Liver (tissue), 8 donors: ENCODE measurements at regions not wholly inside any gene's neighbourhood (a gene's known extent, or its start where the extent isn't known, plus 50 kb on each side); places are given as distances from the start of the nearest gene placed in this dataset.

Experiments used
- DNase-seq: peaks from one replicate; pipeline ENCODE4 v3.0.0-alpha.2; 2017; ENCODE audit warnings: low spot score
- H3K27ac ChIP-seq, 2 donors: one replicate each; pipeline ENCODE4 v1.7.0; 2013; ENCODE audit warnings: inconsistent platforms in 2 of 2, low read length in 2 of 2, control low read depth in 1 of 2, low read depth in 1 of 2, mild to moderate bottlenecking in 1 of 2
- H3K27me3 ChIP-seq, 4 donors: one replicate each; pipeline versions ENCODE4 v1.6.1 to v1.7.0; 2013; ENCODE audit warnings: low read length in 3 of 4, inconsistent platforms in 1 of 4, mild to moderate bottlenecking in 1 of 4, moderate library complexity in 1 of 4; ENCODE audit not compliant: control insufficient read depth in 4 of 4, insufficient read depth in 4 of 4
- H3K36me3 ChIP-seq, 4 donors: one replicate each; pipeline versions ENCODE4 v1.6.1 to v1.7.0; 2013; ENCODE audit warnings: low read length in 3 of 4, mild to moderate bottlenecking in 3 of 4, low read depth in 1 of 4, moderate library complexity in 1 of 4; ENCODE audit not compliant: control insufficient read depth in 4 of 4, insufficient read depth in 3 of 4
- H3K4me1 ChIP-seq, 4 donors: one replicate each; pipeline versions ENCODE4 v1.6.1 to v1.7.0; 2013; ENCODE audit warnings: low read length in 3 of 4, mild to moderate bottlenecking in 3 of 4, moderate library complexity in 1 of 4; ENCODE audit not compliant: control insufficient read depth in 4 of 4, insufficient read depth in 4 of 4
- H3K4me3 ChIP-seq, 3 donors: one replicate each; pipeline versions ENCODE4 v1.6.1 to v1.7.0; 2013; ENCODE audit warnings: low read length in 3 of 3, control low read depth in 1 of 3, low read depth in 1 of 3, mild to moderate bottlenecking in 1 of 3
- H3K9ac ChIP-seq, 2 donors: one replicate each; pipeline ENCODE4 v1.7.0; 2013; ENCODE audit warnings: low read length in 2 of 2, mild to moderate bottlenecking in 2 of 2, moderate library complexity in 2 of 2, control low read depth in 1 of 2, low read depth in 1 of 2
- H3K9me3 ChIP-seq, 4 donors: one replicate each; pipeline versions ENCODE4 v1.6.1 to v1.7.0; 2013; ENCODE audit warnings: low read length in 3 of 4; ENCODE audit not compliant: control insufficient read depth in 4 of 4
- EGR1 ChIP-seq, 2 donors: IDR thresholded peaks; 2 replicates each; pipeline ENCODE4 v1.6.1; 2016 to 2018; ENCODE audit warnings: antibody characterized with exemption in 2 of 2, low read depth in 2 of 2
- FOXA1 ChIP-seq: IDR thresholded peaks from 2 replicates; pipeline ENCODE4 v1.6.1; 2016; ENCODE audit warnings: antibody characterized with exemption
- FOXA2 ChIP-seq: IDR thresholded peaks from 2 replicates; pipeline ENCODE4 v1.6.1; 2016; ENCODE audit warnings: antibody characterized with exemption
- GABPA ChIP-seq, 2 donors: IDR thresholded peaks in 1 of 2; conservative IDR thresholded peaks in 1 of 2; 2 replicates each; pipeline ENCODE4 v1.6.1; 2016; ENCODE audit warnings: antibody characterized with exemption in 2 of 2, mild to moderate bottlenecking in 1 of 2, moderate library complexity in 1 of 2
- HNF4A ChIP-seq, 2 donors: conservative IDR thresholded peaks; 2 replicates each; pipeline ENCODE4 v1.6.1; 2016; ENCODE audit warnings: antibody characterized with exemption in 2 of 2, mild to moderate bottlenecking in 2 of 2
- HNF4G ChIP-seq: IDR thresholded peaks from 2 replicates; pipeline ENCODE4 v1.6.1; 2016; ENCODE audit warnings: antibody characterized with exemption
- JUND ChIP-seq, 2 donors: IDR thresholded peaks; 2 replicates each; pipeline ENCODE4 v1.6.1; 2016; ENCODE audit warnings: antibody characterized with exemption in 2 of 2
- NR2F2 ChIP-seq: IDR thresholded peaks from 2 replicates; pipeline ENCODE4 v1.6.1; 2016; ENCODE audit warnings: antibody characterized with exemption
- RAD21 ChIP-seq, 2 donors: IDR thresholded peaks; 2 replicates each; pipeline ENCODE4 v1.6.1; 2016; ENCODE audit warnings: antibody characterized with exemption in 2 of 2, mild to moderate bottlenecking in 2 of 2
- RXRA ChIP-seq, 2 donors: IDR thresholded peaks; 2 replicates each; pipeline ENCODE4 v1.6.1; 2017 to 2018; ENCODE audit warnings: antibody characterized with exemption in 2 of 2, mild to moderate bottlenecking in 1 of 2
- SP1 ChIP-seq: IDR thresholded peaks from 2 replicates; pipeline ENCODE4 v1.6.1; 2018; ENCODE audit warnings: antibody characterized with exemption, mild to moderate bottlenecking
- TAF1 ChIP-seq: conservative IDR thresholded peaks from 2 replicates; pipeline ENCODE4 v1.6.1; 2016; ENCODE audit warnings: antibody characterized with exemption, mild to moderate bottlenecking
- YY1 ChIP-seq: IDR thresholded peaks from 2 replicates; pipeline ENCODE4 v1.6.1; 2016; ENCODE audit warnings: antibody characterized with exemption, mild to moderate bottlenecking
- WGBS: extraction: QIAGEN DNeasy Blood & Tissue Kit; methylation state at CpG from one replicate; pipeline ENCODE4 v1.1.7; 2013; 5-methylcytosine and 5-hydroxymethylcytosine counted together
- TF ChIP-seq, protein P1 (sequence below): IDR thresholded peaks from 2 replicates; pipeline ENCODE4 v1.6.1; 2016; ENCODE audit warnings: antibody characterized with exemption, mild to moderate bottlenecking
- TF ChIP-seq, protein P2 (sequence below): IDR thresholded peaks from 2 replicates; pipeline ENCODE4 v1.6.1; 2016; ENCODE audit warnings: antibody characterized with exemption
- TF ChIP-seq, protein P3 (sequence below): fragments of 150-350 bp; IDR thresholded peaks from 2 replicates; pipeline ENCODE4 v1.5.1; 2017; ENCODE audit warnings: improper control_type of control experiment, low read depth, low read length; ENCODE audit not compliant: missing input control
- TF ChIP-seq, protein P4 (sequence below): IDR thresholded peaks from 2 replicates; pipeline ENCODE4 v1.6.1; 2016; ENCODE audit warnings: antibody characterized with exemption
- TF ChIP-seq, protein P5 (sequence below): IDR thresholded peaks from 2 replicates; pipeline ENCODE4 v1.6.1; 2016; ENCODE audit warnings: antibody characterized with exemption
- donor health status: healthy.
- donor health status: healthy.
- donor health status: healthy.
- donor health status: healthy.
- donor health status: healthy.

DNA sequence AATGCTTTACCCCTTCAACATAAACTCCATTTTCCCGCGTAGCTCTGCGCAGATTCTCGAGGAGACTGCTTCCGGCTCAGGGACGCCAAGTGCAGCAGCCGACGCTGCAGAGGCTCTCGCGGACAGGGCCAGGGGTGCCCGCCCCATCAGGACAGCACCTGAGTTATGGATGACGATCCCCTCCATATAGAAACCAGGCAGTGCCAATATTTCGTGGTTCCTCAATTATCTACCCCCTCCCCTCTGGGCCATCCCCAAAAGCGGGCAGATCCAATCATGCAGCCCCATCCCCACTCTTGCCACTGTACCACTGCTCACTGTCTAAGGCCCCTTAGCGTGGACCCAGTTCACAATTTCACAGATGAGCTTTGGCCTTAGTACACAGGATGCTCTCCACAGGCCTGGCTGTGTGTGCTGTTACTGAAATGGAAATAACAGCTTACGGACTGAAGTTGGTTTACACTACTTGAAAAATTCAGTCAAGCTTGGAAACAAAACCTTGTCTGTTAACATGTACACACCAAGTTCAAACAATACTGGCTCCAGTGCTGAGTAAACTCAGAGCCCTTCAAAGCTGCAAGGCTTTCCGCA is 74.5 kb downstream of the DACT2 start:
- peaks cover 0 to 5% (median 3%) of the 10 kb centered on the region in 4 donors for H3K4me1 ChIP-seq
- no peak for DNase-seq
- TF ChIP-seq JUND (IDR thresholded peaks at IDR 0.05) = no peak
- TF ChIP-seq, protein P1, sequence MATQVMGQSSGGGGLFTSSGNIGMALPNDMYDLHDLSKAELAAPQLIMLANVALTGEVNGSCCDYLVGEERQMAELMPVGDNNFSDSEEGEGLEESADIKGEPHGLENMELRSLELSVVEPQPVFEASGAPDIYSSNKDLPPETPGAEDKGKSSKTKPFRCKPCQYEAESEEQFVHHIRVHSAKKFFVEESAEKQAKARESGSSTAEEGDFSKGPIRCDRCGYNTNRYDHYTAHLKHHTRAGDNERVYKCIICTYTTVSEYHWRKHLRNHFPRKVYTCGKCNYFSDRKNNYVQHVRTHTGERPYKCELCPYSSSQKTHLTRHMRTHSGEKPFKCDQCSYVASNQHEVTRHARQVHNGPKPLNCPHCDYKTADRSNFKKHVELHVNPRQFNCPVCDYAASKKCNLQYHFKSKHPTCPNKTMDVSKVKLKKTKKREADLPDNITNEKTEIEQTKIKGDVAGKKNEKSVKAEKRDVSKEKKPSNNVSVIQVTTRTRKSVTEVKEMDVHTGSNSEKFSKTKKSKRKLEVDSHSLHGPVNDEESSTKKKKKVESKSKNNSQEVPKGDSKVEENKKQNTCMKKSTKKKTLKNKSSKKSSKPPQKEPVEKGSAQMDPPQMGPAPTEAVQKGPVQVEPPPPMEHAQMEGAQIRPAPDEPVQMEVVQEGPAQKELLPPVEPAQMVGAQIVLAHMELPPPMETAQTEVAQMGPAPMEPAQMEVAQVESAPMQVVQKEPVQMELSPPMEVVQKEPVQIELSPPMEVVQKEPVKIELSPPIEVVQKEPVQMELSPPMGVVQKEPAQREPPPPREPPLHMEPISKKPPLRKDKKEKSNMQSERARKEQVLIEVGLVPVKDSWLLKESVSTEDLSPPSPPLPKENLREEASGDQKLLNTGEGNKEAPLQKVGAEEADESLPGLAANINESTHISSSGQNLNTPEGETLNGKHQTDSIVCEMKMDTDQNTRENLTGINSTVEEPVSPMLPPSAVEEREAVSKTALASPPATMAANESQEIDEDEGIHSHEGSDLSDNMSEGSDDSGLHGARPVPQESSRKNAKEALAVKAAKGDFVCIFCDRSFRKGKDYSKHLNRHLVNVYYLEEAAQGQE = no peak
- no peak for TF ChIP-seq HNF4A (conservative IDR thresholded peaks at IDR 0.05)
- TF ChIP-seq NR2F2 = no peak
- no peak for TF ChIP-seq RXRA (IDR thresholded peaks at IDR 0.05)
- TF ChIP-seq FOXA1 = no peak
- no peak for TF ChIP-seq TAF1
- TF ChIP-seq YY1 = no peak
- TF ChIP-seq, protein P2, sequence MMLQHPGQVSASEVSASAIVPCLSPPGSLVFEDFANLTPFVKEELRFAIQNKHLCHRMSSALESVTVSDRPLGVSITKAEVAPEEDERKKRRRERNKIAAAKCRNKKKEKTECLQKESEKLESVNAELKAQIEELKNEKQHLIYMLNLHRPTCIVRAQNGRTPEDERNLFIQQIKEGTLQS = no peak
- TF ChIP-seq FOXA2 = no peak
- H3K9ac ChIP-seq = no peak overlapping the region
- H3K4me3 ChIP-seq = no peak overlapping the region
- H3K27ac ChIP-seq = no peak overlapping the region
- no peaks in the 10 kb centered on the region for H3K36me3 ChIP-seq
- H3K27me3 ChIP-seq = no peaks in the 10 kb centered on the region
- H3K9me3 ChIP-seq = no peaks in the 10 kb centered on the region
- WGBS = 97% methylated on average over 17 of the region's 17 CpGs

DNA sequence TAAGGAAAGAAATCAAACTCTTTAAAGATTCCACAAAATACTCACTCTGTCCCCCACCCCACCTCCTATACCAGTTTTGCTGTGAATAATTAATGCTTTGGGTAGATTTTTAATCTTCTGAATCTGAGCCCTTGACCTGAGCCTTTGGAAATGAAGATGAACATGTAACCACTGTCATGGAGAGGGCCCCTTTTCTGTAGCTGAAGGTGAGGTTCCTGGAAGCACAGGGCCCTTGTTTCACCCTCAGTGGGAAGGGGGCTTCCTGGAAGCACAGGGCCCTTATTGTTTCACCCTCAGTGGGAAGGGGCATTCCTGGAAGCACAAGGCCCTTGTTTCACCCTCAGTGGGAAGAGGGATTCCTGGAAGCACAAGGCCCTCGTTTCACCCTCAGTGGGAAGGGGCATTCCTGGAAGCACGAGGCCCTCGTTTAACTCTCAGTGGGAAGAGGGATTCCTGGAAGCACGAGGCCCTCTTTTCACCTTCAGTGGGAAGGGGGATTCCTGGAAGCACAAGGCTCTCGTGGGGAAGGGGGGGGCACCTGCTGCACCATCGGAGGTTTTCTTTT is 75.7 kb downstream of the DACT2 start:
- Histone ChIP-seq H3K27ac (no peak overlapping the region), H3K27me3 (no peaks in the 10 kb centered on the region), H3K36me3 (no peaks in the 10 kb centered on the region), H3K9me3 (no peaks in the 10 kb centered on the region), H3K9ac (no peak overlapping the region), H3K4me1 (peaks cover 0 to 5% (median 3%) of the 10 kb centered on the region in 4 donors), H3K4me3 (no peak overlapping the region)
- no peak for DNase-seq
- WGBS = 66% methylated on average over 6 of the region's 6 CpGs
- TF ChIP-seq RAD21 (IDR thresholded peaks at IDR 0.05) (no peak), FOXA1 (no peak), JUND (IDR thresholded peaks at IDR 0.05) (no peak), FOXA2 (no peak), SP1 (no peak), RXRA (IDR thresholded peaks at IDR 0.05) (no peak), NR2F2 (no peak), TAF1 (no peak), HNF4A (conservative IDR thresholded peaks at IDR 0.05) (no peak), GABPA (IDR thresholded peaks at IDR 0.05 in 1 of 2, conservative IDR thresholded peaks at IDR 0.05 in 1 of 2) (no peak), HNF4G (no peak), YY1 (no peak), EGR1 (IDR thresholded peaks at IDR 0.05; ENCODE audit: low read depth in 2 of 2) (no peak)
- TF ChIP-seq, protein P1 = no peak
- TF ChIP-seq, protein P3, sequence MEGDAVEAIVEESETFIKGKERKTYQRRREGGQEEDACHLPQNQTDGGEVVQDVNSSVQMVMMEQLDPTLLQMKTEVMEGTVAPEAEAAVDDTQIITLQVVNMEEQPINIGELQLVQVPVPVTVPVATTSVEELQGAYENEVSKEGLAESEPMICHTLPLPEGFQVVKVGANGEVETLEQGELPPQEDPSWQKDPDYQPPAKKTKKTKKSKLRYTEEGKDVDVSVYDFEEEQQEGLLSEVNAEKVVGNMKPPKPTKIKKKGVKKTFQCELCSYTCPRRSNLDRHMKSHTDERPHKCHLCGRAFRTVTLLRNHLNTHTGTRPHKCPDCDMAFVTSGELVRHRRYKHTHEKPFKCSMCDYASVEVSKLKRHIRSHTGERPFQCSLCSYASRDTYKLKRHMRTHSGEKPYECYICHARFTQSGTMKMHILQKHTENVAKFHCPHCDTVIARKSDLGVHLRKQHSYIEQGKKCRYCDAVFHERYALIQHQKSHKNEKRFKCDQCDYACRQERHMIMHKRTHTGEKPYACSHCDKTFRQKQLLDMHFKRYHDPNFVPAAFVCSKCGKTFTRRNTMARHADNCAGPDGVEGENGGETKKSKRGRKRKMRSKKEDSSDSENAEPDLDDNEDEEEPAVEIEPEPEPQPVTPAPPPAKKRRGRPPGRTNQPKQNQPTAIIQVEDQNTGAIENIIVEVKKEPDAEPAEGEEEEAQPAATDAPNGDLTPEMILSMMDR = no peak
- TF ChIP-seq, protein P4, sequence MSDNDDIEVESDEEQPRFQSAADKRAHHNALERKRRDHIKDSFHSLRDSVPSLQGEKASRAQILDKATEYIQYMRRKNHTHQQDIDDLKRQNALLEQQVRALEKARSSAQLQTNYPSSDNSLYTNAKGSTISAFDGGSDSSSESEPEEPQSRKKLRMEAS = no peak
- TF ChIP-seq, protein P2 = no peak
- TF ChIP-seq, protein P5, sequence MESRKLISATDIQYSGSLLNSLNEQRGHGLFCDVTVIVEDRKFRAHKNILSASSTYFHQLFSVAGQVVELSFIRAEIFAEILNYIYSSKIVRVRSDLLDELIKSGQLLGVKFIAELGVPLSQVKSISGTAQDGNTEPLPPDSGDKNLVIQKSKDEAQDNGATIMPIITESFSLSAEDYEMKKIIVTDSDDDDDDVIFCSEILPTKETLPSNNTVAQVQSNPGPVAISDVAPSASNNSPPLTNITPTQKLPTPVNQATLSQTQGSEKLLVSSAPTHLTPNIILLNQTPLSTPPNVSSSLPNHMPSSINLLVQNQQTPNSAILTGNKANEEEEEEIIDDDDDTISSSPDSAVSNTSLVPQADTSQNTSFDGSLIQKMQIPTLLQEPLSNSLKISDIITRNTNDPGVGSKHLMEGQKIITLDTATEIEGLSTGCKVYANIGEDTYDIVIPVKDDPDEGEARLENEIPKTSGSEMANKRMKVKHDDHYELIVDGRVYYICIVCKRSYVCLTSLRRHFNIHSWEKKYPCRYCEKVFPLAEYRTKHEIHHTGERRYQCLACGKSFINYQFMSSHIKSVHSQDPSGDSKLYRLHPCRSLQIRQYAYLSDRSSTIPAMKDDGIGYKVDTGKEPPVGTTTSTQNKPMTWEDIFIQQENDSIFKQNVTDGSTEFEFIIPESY = no peak
